ENCODE measurements at regions not wholly inside any gene's neighbourhood (a gene's known extent, or its start where the extent isn't known, plus 50 kb on each side); places are given as distances from the start of the nearest gene placed in this dataset.

DNA sequence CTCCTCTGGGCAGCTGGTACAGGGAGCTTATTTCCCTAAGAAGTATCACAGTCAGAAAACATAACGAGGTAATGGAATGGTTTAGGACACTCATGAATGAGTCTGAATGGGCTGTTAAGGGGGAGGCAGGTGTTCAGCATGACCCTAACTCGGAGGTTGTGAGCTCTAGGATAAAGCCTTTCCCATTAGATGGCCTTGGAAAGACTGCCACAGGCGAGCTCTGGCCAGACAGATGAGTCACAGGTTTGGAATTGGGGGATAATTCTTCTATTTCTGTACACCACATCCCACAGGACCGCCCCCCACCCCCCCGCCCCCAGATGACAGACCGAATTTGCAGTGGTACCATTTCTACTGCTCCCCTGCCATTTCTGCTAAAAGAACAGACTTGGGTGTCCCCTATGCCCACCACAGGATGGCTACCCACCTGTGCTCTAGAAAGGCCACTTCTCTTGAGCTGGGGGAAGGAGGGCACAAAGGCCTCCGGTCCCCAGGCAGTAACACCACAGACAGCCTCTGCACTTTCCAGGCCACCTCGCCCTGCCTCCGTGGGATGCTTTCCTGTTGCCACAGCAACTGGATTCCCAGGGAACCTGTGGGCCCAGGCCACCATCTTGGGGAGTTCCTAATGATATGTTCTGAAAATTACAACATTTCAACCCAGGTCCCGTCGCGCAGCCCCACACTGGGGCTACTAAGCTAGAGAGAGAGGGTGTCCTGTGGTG lies 76.7 kb downstream of the TRIM29 start:
- Histone ChIP-seq H3K27ac (no peak overlapping the region), H3K9me3 (no peaks in the 10 kb centered on the region), H3K4me3 (no peak overlapping the region), H3K4me1 (no peaks in the 10 kb centered on the region), H3K36me3 (replicated peaks in 1 of 2; ENCODE audit: insufficient read depth in 1 of 2, low read depth in 2 of 2) (no peaks in the 10 kb centered on the region), H3K27me3 (no peaks in the 10 kb centered on the region)
- 62 to 81% methylated on average over 8 to 12 of the region's 12 CpGs for WGBS, 2 donors
- ATAC-seq (no peak), DNase-seq (no peak)
- TF ChIP-seq POLR2A (IDR thresholded peaks at IDR 0.05) = no peak
- TF ChIP-seq, protein P1, sequence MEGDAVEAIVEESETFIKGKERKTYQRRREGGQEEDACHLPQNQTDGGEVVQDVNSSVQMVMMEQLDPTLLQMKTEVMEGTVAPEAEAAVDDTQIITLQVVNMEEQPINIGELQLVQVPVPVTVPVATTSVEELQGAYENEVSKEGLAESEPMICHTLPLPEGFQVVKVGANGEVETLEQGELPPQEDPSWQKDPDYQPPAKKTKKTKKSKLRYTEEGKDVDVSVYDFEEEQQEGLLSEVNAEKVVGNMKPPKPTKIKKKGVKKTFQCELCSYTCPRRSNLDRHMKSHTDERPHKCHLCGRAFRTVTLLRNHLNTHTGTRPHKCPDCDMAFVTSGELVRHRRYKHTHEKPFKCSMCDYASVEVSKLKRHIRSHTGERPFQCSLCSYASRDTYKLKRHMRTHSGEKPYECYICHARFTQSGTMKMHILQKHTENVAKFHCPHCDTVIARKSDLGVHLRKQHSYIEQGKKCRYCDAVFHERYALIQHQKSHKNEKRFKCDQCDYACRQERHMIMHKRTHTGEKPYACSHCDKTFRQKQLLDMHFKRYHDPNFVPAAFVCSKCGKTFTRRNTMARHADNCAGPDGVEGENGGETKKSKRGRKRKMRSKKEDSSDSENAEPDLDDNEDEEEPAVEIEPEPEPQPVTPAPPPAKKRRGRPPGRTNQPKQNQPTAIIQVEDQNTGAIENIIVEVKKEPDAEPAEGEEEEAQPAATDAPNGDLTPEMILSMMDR (IDR thresholded peaks at IDR 0.05) = no peak
- intact Hi-C loops (cut with DNase I) = no loop called here

DNA sequence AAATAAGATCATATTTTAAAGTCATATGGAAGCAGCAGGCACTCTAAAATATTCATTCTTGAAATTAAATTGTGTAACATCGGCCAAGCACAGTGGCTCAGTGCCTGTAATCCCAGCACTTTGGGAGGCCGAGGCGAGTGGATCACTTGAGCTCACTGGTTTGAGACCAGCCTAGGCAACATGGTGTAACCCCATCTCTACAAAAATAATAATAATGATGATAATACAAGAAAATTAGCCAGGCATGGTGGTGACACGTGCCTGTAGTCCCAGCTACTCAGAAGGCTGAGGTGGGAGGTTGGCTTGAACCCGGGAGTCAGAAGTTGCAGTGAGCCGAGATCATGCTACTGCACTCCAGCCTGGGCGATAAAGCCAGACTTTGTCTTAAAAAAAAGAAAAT lies 77.4 kb downstream of the TRIM29 start:
- 78 to 87% methylated on average over 7 of the region's 7 CpGs for WGBS, 2 donors
- no peaks in the 10 kb centered on the region for H3K27me3 ChIP-seq
- no peak for DNase-seq

DNA sequence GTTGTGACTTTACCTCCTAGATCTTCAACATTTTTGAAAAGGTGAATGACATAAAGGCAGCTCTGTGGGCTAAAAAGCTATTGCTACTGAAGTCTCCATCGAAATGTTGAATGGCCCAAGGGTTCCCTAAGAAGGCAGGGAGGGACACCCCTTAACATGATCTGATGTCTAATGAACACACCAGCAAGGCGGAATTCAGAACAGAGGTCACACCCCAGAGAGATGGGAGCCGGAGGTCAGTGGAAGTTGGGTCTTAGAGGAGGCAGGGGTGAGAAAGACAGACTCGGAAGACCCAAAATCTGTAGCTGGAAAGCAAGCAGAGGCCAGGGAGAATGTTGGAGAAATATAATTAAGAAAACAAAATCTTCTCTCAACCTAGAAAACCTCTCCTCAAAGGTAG lies 79.0 kb downstream of the TRIM29 start:
- TF ChIP-seq, protein P1 (IDR thresholded peaks at IDR 0.05) = no peak
- no peak for TF ChIP-seq POLR2A (IDR thresholded peaks at IDR 0.05)
- DNase-seq (no peak), ATAC-seq (no peak)
- Histone ChIP-seq H3K36me3 (replicated peaks in 1 of 2; ENCODE audit: insufficient read depth in 1 of 2, low read depth in 2 of 2) (no peaks in the 10 kb centered on the region), H3K4me1 (no peaks in the 10 kb centered on the region), H3K27me3 (no peaks in the 10 kb centered on the region), H3K27ac (no peak overlapping the region), H3K9me3 (no peaks in the 10 kb centered on the region), H3K4me3 (no peak overlapping the region)
- intact Hi-C loops (cut with DNase I) = no loop called here
- WGBS, 2 donors = 61 to 78% methylated on average over 4 of the region's 4 CpGs

More for the DNA sequence above, 77.4 kb downstream of the TRIM29 start:
- TF ChIP-seq, protein P1 (IDR thresholded peaks at IDR 0.05) = no peak
- TF ChIP-seq POLR2A (IDR thresholded peaks at IDR 0.05) = no peak
- Histone ChIP-seq H3K4me1 (no peaks in the 10 kb centered on the region), H3K27ac (no peak overlapping the region), H3K36me3 (replicated peaks in 1 of 2; ENCODE audit: insufficient read depth in 1 of 2, low read depth in 2 of 2) (no peaks in the 10 kb centered on the region), H3K9me3 (no peaks in the 10 kb centered on the region), H3K4me3 (no peak overlapping the region)
- intact Hi-C loops (cut with DNase I) = no loop called here
- ATAC-seq = no peak

DNA sequence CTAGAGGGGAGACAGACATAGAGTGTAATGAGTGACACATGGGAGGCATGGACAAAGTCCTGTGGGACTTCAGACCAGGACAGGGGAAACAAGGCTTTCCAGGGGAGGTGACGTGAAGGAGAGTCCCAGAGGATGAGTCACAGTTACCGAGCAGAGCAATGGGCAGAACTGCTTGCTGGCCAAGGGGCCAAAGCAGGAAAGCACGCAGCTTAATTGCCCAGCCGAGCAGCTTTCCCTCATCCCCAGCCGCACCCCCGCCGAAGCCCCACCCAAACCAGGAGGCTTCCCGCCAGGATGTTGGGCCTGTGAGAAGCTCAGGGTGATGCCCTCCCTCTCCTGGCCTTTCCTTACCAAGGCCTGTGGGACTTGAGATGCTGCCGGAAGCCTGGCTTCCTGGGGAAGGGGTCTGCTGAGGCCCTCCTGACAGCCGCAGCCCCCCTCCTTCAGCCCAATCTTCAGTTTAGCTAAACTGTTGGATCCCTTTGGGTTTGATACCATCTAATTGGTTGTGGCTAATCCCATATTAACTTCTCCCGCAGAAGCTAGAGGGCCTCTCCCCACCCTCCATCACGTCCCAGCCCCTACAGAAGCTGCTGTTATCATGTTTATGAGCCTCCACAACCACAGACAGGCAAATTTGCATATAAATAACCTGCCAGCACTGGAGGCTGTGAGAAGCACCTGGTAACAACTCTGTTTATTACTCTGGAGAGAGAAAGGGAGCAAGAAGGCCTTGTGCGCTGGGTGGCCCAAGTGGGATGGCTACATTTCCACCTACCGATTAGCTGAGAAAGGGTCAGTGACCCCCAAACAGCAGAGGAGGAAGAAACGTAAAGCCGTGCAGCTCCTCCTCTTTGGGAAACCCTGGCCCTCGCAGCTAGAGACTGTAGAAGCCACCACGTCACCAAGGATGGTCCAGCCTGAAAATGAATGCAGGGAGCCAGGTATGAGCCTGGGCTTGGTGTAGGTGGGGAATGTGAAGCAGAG lies 80.0 kb downstream of the TRIM29 start:
- no peak for DNase-seq

More for the DNA sequence above, 80.0 kb downstream of the TRIM29 start:
- ATAC-seq = no peak
- Histone ChIP-seq H3K4me1 (no peaks in the 10 kb centered on the region), H3K27me3 (no peaks in the 10 kb centered on the region), H3K9me3 (no peaks in the 10 kb centered on the region), H3K4me3 (no peak overlapping the region), H3K27ac (no peak overlapping the region), H3K36me3 (replicated peaks in 1 of 2; ENCODE audit: insufficient read depth in 1 of 2, low read depth in 2 of 2) (no peaks in the 10 kb centered on the region)
- TF ChIP-seq POLR2A (IDR thresholded peaks at IDR 0.05) = no peak
- TF ChIP-seq, protein P1 (IDR thresholded peaks at IDR 0.05) = no peak
- 65 to 75% methylated on average over 13 to 18 of the region's 18 CpGs for WGBS, 2 donors
- intact Hi-C loops (cut with DNase I) = no loop called here
